ENCODE measurements at regions not wholly inside any gene's neighbourhood (a gene's known extent, or its start where the extent isn't known, plus 50 kb on each side); places are given as distances from the start of the nearest gene placed in this dataset.

DNA sequence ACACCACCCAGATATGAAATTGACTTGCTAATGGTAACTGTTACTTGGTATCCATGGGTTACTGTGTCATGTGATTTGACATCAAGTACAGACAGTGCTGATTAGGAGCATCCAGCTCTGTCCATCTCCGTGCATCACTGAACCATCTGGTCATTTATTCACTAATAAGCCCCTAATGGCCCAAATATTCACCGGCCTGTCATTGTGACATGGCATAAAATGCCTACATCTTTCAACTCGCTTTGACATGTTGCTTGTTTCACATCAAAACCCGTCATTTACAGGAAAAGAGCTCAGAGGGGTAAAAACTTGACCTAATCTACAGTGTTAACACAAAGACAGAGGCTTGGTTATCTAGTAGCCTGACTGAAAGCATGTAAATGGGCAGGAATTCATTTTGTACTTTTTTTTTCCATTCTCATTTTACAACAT lies 308.9 kb upstream of the ATP5MC3 start:
- no peak for TF ChIP-seq GATA3 (IDR thresholded peaks at IDR 0.05; ENCODE audit: low read depth, low read length)
- TF ChIP-seq GATA2 (IDR thresholded peaks at IDR 0.05; ENCODE audit: low read depth, low read length): no peak

DNA sequence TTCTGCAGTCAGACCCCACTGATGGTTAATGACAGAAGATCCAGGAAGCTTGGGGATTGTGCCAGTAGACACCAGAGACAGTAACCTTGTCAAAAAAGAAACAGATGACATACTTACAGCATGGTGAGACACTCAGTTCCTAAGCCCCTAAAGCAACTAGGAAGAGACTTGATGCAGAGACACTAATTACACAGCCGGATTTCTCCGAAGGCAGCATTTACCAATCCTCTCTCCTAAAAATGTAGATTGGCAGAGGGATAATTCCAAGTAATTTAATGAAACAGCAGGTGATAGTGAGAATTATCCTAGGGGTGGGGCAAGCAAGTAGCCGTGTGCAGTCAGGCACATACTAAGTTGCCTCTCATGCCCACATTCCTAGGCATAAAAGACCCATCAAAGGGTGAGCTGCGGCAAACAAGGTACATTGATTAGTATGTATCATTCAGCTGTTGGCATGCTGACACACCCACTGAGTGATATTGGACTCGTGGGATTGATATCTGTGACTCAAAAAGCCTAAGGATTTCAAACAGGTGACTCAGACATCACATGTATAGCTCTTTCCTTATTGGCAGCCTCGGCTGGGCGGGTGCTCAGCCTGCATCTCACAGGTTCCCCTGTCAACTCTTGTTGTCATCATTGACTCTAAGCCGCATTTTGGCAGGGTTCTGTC lies 296.7 kb upstream of the ATP5MC3 start:
- TF ChIP-seq GATA3 (IDR thresholded peaks at IDR 0.05; ENCODE audit: low read depth, low read length): no peak
- no peak for TF ChIP-seq GATA2 (IDR thresholded peaks at IDR 0.05; ENCODE audit: low read depth, low read length)

DNA sequence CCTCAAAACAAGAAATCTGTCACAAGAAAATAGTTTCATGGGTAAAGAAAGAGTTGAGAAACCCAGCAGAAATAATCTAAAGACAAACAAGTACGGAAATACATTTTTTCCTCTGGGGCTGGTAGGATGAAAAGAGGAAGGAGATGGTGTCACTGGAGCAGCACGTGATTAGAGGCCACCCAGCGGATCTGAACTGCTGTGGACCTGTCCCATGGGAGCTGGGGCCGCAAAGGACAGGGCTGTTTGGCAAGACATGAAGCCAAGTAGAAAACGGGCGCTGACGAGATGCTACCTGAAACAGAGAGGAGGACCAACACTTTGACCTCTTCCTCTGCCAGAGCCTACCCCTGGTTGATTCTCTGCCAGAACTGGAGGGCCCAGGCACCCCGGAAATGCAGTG lies 295.4 kb upstream of the ATP5MC3 start:
- TF ChIP-seq GATA2 (IDR thresholded peaks at IDR 0.05; ENCODE audit: low read depth, low read length) (no peak), GATA3 (IDR thresholded peaks at IDR 0.05; ENCODE audit: low read depth, low read length) (no peak)

DNA sequence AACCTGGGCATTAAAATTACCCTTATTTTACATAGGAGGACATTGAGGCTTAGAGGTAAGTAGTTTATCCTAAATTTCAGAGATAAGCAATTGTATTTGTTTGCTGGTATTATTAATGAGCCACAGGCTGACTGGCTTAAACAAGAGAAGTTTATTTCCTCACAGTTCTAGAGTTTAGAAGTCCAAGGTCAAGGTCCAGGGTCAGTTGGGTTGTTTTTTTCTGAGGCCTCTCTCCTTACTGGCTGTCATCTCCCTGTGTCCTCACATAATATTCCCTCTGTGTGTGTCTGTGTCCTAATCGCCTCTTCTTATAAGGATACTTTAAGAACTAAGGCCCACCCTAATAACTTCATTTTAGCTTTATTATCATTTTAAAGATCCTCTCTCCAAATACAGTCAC lies 294.9 kb upstream of the ATP5MC3 start:
- TF ChIP-seq GATA3 (IDR thresholded peaks at IDR 0.05; ENCODE audit: low read depth, low read length) (no peak), GATA2 (IDR thresholded peaks at IDR 0.05; ENCODE audit: low read depth, low read length) (no peak)

DNA sequence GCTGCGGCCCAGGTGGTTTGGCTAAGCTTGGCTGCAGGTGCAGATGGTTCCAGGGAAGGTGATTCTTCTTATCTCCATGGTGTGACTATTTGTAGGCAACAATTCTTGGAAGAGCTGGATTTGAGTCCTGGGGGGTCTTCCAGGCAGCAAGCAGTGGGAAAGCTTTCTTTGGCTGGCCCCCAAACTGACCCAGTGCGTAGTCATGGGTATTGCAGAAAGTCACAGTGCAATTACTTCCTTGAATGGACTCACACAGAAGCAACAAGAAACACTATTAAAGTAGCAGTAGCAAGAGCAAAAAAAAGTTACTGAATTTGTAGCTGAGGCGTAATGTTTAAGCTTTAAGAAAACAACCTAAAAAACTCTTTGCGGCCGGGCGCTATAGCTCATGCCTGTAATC lies 293.6 kb upstream of the ATP5MC3 start:
- TF ChIP-seq GATA2 (IDR thresholded peaks at IDR 0.05; ENCODE audit: low read depth, low read length) (no peak), GATA3 (IDR thresholded peaks at IDR 0.05; ENCODE audit: low read depth, low read length) (no peak)

DNA sequence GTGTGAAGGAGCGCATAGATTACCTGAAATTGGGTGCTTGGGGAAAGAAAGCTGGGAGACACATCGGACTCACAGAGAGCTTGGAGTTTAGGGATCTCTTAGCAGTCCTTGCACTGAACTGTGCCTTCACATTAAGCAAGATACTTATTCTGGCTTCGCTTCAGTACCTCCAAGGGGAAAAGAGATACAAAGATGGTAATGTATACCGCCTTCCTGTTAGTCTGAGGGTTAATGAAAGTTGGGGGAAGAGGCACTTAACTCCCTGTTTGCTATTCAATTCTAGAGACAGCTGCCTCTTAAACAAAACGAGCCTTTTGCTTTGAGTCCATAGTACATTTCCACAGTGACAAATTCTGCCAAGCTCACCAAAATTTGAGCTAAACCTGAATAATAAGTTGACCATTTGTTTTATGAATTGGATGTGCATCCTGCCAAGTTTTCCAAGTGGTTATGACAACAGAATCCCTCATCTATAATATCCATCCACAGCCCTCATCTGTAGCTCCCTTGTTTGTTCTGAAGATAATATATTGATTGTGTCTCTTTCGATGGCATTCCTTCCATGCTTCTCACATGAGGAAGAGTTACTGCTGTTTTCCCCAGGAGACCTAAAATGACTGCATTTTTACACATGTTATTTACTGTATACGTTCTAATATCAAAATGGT lies 287.1 kb upstream of the ATP5MC3 start:
- no peak for TF ChIP-seq GATA2 (IDR thresholded peaks at IDR 0.05; ENCODE audit: low read depth, low read length)
- no peak for TF ChIP-seq GATA3 (IDR thresholded peaks at IDR 0.05; ENCODE audit: low read depth, low read length)

DNA sequence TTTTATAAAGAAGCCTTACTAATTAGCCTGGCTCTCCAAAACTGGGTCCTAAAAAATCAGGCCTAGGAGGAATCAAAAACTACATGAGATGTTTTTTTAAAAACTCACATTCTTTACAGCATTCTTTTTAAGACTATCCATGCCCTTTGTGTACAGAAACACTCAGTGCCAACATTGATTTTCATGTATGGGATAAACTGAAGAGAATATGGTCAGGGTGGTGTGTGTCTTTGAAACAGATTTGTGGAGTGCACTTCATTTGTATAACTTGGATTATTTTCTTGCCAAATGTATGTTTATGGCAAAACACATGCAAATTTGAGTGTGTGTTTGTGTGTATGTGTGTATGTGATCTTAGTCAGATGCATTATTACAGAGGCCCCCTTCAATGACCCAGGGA lies 283.6 kb upstream of the ATP5MC3 start:
- TF ChIP-seq GATA3 (IDR thresholded peaks at IDR 0.05; ENCODE audit: low read depth, low read length): no peak
- no peak for TF ChIP-seq GATA2 (IDR thresholded peaks at IDR 0.05; ENCODE audit: low read depth, low read length)

DNA sequence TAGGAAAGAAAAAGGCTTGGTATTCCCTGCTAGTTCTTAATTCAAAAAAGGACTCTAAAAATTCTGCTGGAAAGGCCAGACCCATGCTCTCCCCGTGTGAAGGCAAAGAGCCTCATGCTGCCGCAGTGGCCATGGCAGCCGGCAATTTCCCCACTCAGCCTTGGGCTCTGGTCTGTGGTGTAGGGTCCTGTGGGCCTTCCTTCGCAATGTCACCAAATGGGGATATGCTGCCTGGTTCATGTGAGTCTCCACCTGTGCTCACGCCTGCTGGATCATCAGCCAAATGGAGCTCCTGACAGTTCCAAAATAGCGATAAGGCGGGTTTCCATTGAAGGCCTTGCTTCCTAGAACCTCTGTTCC lies 282.8 kb upstream of the ATP5MC3 start:
- TF ChIP-seq GATA2 (IDR thresholded peaks at IDR 0.05; ENCODE audit: low read depth, low read length): no peak

DNA sequence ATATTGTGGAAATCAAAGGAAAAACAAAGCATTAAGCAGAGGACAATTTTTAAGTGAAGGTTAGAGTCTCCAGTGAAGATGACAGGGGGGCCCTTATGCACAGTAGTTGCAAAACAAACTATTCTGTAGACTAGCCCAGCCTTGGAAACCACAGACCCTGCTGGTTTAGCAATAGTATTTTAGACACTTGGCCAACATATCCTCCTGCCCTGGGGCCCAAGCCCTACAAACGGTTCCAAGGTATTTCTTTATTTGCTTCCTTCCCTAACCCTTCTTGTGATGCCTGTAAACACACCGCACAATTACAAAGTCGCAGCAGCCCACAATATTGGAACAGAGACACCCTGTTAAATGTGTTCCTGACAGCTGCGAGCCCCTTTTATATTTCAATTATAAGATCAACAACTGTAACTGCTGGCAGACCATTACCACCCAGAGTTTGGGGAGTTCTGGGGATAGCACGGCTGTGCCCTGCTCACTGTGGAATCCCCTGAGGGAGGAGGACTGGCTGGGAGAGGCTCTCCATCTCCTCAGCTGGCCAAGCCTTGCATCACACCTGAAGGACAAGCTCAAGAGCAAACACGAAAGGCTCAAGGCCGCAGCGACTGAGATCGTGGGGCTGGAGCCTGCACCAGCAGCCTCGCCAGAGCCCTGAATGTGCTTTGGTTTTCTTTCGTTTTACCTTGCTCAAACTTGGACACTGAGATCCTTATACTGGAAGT lies 282.2 kb upstream of the ATP5MC3 start:
- TF ChIP-seq GATA3 (IDR thresholded peaks at IDR 0.05; ENCODE audit: low read depth, low read length) (no peak), GATA2 (IDR thresholded peaks at IDR 0.05; ENCODE audit: low read depth, low read length) (no peak)

DNA sequence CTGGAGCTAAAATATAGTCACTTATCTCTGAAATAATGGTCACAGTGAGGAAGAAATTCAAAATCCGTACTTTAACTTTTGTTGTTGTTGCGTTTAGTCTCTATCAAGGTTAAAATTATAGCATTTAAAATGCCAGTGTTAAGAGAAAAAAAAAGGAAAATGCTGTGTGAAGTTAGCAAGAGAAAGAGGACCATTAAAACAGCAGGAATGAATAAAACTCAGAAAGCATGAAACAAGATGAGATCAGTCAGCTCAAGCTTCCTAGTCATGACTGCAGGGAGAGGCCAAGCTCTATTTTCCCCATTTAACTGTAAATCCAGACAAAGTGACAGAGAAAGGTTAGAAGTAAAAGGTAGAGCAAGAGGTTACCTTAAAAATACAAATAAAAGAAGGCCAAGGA lies 281.7 kb upstream of the ATP5MC3 start:
- TF ChIP-seq GATA3 (IDR thresholded peaks at IDR 0.05; ENCODE audit: low read depth, low read length) (no peak), GATA2 (IDR thresholded peaks at IDR 0.05; ENCODE audit: low read depth, low read length) (no peak)

DNA sequence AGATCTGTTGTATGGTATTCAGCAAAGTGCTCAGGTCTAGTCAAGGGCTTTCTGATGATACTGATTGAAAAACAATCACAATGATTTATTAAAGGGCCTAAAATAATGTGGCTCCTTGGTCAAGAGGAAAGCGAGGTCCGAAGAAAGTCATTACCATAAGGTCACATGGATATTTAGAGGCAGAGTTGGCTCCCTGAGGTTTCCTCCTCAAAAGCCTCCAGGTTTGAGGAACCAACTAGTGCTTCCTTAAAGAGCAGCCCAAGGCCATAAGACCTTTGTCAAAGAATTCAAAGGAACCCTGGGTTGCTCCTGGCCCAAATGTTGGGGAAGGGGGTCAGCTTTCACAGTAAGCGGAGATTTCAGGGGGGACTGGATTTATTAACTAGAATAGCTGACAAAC lies 280.7 kb upstream of the ATP5MC3 start:
- no peak for TF ChIP-seq GATA3 (IDR thresholded peaks at IDR 0.05; ENCODE audit: low read depth, low read length)
- no peak for TF ChIP-seq GATA2 (IDR thresholded peaks at IDR 0.05; ENCODE audit: low read depth, low read length)

DNA sequence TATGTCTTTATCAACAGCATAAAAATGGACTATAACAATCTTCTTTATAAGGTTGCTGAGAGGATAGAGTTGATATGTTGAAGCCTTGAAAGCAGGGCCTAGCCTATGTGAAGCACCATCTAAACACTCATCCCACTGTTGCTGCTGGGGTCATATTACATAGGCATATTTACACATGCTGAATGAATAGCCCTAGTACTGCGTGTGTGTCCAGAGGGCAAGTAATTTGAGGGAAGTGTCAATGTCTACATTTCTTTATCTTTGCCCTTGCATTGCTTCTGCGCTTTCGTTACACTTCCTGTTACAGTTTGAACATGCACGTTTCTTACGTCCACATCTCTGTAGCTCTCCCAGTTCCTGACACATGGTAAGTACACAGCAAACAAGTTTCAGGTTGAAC lies 280.3 kb upstream of the ATP5MC3 start:
- no peak for TF ChIP-seq GATA3 (IDR thresholded peaks at IDR 0.05; ENCODE audit: low read depth, low read length)
- TF ChIP-seq GATA2 (IDR thresholded peaks at IDR 0.05; ENCODE audit: low read depth, low read length): no peak

DNA sequence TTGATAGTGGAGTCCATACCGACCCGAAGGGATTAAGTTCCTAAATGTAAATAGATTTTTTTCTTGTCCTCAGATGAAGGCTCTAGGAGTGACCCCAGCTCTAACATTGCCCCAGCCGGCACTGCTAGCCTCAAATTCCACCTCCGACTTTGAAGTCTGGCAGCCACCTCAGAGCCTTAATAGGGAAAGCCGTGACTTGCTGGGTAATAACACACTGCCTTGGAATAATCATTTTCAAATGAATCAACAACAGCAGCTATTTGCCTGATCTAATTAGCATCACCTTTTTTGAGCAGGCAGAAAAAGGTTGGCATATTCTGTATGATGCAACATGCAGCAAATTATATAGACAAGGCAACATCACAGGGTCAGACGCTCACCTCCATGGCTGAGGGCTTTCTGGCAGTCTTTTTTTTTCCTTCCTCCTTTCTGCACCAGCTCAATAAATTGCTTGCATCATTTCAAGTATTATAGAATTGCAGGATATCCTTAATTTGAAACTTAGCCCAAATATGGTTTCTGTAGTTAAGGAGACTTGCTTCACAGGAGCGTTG lies 276.5 kb upstream of the ATP5MC3 start:
- no peak for TF ChIP-seq GATA2 (IDR thresholded peaks at IDR 0.05; ENCODE audit: low read depth, low read length)
- TF ChIP-seq GATA3 (IDR thresholded peaks at IDR 0.05; ENCODE audit: low read depth, low read length): no peak

DNA sequence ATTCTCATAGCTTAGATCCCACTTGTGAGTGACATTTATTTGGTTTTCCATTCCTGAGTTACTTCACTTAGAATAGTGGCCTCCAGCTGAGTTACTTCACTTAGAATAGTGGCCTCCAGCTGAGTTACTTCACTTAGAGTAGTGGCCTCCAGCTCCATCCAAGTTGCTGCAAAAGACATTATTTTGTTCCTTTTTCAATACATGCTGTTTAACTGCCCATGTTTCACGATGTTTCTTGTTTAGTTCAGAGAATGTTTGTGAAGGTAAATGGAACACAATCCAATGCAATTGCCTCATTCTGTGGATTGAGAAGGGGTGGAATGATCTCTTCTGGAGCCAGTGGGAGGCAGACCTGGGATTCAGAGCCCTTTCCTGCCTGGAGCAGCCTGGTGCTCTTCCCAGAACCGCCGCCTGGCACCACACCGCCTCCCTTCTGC lies 273.5 kb upstream of the ATP5MC3 start:
- TF ChIP-seq GATA3 (IDR thresholded peaks at IDR 0.05; ENCODE audit: low read depth, low read length) (no peak), GATA2 (IDR thresholded peaks at IDR 0.05; ENCODE audit: low read depth, low read length) (no peak)

Measured in SH-SY5Y (cell line).